Adipocyte (in vitro differentiated cells): ENCODE measurements at regions not wholly inside any gene's neighbourhood (a gene's known extent, or its start where the extent isn't known, plus 50 kb on each side); places are given as distances from the start of the nearest gene placed in this dataset.
"Not testable (repeated sequence)": the region's sequence is repeated elsewhere in the genome, so short reads cannot be mapped to it uniquely, and the experiment has no call there.

Experiments used
- DNase-seq: peaks from one replicate; pipeline ENCODE4 v3.0.0-alpha.2; 2015; ENCODE audit warnings: low read depth
- H3K27me3 ChIP-seq: replicated peaks from 2 replicates; pipeline ENCODE4 v1.7.0; 2013; ENCODE audit warnings: mild to moderate bottlenecking, low read length, moderate library complexity; ENCODE audit not compliant: control insufficient read depth, insufficient read depth
- H3K36me3 ChIP-seq: 2 replicates; pipeline ENCODE4 v1.7.0; 2013; ENCODE audit warnings: low read length, mild to moderate bottlenecking, moderate library complexity; ENCODE audit not compliant: control insufficient read depth, insufficient read depth, severe bottlenecking
- H3K4me1 ChIP-seq: 2 replicates; pipeline ENCODE4 v1.7.0; 2013; ENCODE audit warnings: mild to moderate bottlenecking, low read length, moderate library complexity; ENCODE audit not compliant: control insufficient read depth, insufficient read depth
- H3K4me3 ChIP-seq: 2 replicates; pipeline ENCODE4 v1.7.0; 2013; ENCODE audit warnings: mild to moderate bottlenecking, low read length, moderate library complexity
- H3K9ac ChIP-seq: 2 replicates; pipeline ENCODE4 v1.7.0; 2013; ENCODE audit warnings: mild to moderate bottlenecking, low read length, moderate library complexity
- H3K9me3 ChIP-seq: 2 replicates; pipeline ENCODE4 v1.7.0; 2013; ENCODE audit warnings: mild to moderate bottlenecking, low read length, moderate library complexity; ENCODE audit not compliant: control insufficient read depth

DNA sequence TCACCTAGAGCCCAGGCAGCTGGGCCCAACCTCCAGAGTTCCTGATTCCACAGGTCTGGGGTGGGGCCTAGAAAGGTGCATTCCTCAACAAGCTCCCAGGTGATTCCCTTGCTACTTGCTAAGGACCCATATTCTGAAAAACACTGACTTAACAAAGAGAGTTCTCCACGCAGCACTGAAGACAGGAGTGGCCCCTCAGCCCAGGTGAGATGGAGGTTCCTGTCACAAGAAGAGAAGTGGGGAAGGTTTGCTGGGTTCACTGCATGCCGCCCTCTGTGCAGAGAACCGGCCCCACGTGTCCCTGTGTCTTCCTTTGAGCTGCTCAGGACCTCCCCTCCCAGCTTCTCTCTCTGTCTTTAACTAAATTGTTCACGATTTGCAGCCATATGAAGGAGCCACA lies 201.4 kb upstream of the DDX18 start:
- no peaks in the 10 kb centered on the region for H3K9me3 ChIP-seq
- no peak for DNase-seq
- H3K9ac ChIP-seq: no peak overlapping the region
- H3K4me3 ChIP-seq: no peak overlapping the region
- H3K27me3 ChIP-seq: no peaks in the 10 kb centered on the region
- H3K4me1 ChIP-seq: no peaks in the 10 kb centered on the region
- no peaks in the 10 kb centered on the region for H3K36me3 ChIP-seq

DNA sequence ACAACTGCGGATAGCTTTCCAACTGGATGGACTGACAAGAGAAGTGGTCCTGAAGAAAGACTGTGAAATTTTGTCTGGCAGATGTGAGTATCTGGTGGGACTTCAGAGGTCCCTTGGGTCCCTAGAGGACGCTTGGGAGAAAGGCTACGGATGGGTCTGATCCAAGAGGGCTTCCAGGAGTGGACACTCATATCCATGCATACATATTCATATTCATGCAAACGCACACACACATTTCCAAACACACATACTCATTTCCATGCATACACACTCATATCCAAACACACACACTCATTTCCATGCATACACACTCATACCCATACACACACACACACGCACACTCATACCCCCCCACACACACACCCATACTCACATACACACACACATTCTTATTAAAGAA lies 200.2 kb upstream of the DDX18 start:
- no peaks in the 10 kb centered on the region for H3K9me3 ChIP-seq
- no peaks in the 10 kb centered on the region for H3K27me3 ChIP-seq

DNA sequence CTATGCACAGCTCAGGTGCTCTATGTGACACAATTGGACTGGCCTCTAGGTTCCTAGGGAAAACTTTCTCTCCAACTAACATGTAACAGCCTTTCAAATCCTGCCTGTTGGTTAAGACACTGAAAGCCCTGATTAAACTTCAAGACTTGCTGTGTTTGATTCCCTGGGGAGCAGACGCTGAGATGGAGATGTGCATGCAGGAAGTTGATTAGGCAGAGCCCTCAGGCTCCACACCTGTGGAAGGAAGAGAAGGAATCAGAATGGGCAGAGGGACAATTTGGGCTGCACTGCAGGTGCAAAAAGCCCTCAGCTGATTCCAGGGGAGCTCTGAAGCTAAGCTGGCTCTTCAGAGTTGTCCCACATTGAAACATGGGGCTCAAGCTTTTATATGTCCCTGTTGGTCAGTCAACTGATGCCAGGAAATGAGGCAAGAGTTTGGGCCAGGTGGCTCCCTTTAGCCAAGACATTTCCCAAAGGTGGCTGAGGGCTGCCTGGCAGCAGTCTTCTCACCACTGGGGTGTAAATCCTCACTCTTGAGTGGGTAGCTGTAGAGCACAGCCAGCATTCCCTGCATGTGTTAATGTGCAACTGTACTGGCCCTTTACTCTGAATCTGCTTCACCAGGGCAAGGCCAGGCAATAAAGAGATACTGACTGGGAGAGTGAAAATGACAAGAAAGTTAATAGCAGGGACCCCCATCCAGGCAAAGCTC lies 199.5 kb upstream of the DDX18 start:
- no peak overlapping the region for H3K4me3 ChIP-seq

More for the DNA sequence above, 200.2 kb upstream of the DDX18 start:
- no peak overlapping the region for H3K4me3 ChIP-seq
- no peak overlapping the region for H3K9ac ChIP-seq
- no peaks in the 10 kb centered on the region for H3K36me3 ChIP-seq
- DNase-seq: no peak
- H3K4me1 ChIP-seq: no peaks in the 10 kb centered on the region

DNA sequence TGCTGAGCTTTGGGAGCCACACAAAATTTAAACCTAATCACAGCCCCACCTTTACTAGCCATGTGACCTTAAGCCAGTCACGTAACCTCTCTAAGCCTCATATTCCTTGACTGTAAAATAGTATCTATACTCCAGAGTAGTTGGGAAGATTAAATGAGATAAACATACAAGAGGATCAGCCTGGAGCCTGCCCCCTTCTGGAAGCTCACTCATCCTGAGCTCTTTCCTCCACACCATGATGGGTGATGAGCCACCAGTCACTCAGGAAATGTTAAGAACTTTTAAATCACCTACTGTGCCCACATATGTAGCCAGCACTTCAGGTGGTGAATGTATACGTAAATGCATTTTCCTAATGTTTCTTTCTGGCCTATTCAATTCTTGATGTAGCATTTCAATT lies 195.9 kb upstream of the DDX18 start:
- no peaks in the 10 kb centered on the region for H3K9me3 ChIP-seq
- H3K27me3 ChIP-seq: no peaks in the 10 kb centered on the region
- H3K9ac ChIP-seq: no peak overlapping the region
- DNase-seq: no peak
- H3K36me3 ChIP-seq: no peaks in the 10 kb centered on the region
- no peaks in the 10 kb centered on the region for H3K4me1 ChIP-seq
- no peak overlapping the region for H3K4me3 ChIP-seq

More for the DNA sequence above, 199.5 kb upstream of the DDX18 start:
- no peaks in the 10 kb centered on the region for H3K27me3 ChIP-seq
- no peaks in the 10 kb centered on the region for H3K9me3 ChIP-seq
- no peak for DNase-seq
- no peaks in the 10 kb centered on the region for H3K4me1 ChIP-seq
- H3K9ac ChIP-seq: no peak overlapping the region
- no peaks in the 10 kb centered on the region for H3K36me3 ChIP-seq

DNA sequence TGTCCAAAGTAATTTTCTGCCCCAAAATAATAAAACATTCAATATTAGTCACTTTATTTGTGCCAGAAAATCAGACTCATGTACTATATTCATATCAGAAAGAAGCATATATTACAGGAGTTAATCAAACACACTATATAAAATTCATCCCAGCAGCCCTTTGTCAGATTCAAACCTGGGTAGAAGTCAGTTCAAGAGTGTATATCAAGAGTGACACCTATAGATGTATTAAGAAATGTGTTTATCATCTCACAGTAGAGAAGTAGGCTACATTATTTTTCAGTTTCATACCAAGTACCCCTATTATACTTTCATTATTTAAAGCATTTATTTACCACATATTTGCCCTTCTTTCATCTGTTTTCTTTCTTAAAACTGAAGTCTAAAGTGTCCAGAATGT lies 193.2 kb upstream of the DDX18 start:
- H3K27me3 ChIP-seq: no peaks in the 10 kb centered on the region
- no peaks in the 10 kb centered on the region for H3K4me1 ChIP-seq
- DNase-seq: no peak
- no peaks in the 10 kb centered on the region for H3K9me3 ChIP-seq
- H3K4me3 ChIP-seq: no peak overlapping the region
- no peak overlapping the region for H3K9ac ChIP-seq
- no peaks in the 10 kb centered on the region for H3K36me3 ChIP-seq

DNA sequence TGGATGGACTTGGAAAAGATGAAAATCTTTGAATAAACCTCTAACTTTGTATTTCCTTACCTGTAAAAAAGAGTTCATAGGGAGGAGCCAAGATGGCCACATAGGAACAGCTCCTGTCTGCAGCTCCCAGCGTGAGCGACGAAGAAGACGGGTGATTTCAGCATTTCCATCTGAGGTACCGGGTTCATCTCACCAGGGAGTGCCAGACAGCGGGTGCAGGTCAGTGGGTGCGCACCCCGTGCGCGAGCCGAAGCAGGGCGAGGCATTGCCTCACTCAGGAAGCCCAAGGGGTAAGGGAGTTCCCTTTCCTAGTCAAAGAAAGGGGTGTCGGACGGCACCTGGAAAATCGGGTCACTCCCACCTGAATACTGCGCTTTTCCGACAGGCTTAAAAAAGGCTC lies 191.3 kb upstream of the DDX18 start:
- not testable (repeated sequence) for H3K27me3 ChIP-seq, H3K9ac ChIP-seq, H3K36me3 ChIP-seq, H3K4me1 ChIP-seq, DNase-seq, H3K4me3 ChIP-seq, H3K9me3 ChIP-seq

DNA sequence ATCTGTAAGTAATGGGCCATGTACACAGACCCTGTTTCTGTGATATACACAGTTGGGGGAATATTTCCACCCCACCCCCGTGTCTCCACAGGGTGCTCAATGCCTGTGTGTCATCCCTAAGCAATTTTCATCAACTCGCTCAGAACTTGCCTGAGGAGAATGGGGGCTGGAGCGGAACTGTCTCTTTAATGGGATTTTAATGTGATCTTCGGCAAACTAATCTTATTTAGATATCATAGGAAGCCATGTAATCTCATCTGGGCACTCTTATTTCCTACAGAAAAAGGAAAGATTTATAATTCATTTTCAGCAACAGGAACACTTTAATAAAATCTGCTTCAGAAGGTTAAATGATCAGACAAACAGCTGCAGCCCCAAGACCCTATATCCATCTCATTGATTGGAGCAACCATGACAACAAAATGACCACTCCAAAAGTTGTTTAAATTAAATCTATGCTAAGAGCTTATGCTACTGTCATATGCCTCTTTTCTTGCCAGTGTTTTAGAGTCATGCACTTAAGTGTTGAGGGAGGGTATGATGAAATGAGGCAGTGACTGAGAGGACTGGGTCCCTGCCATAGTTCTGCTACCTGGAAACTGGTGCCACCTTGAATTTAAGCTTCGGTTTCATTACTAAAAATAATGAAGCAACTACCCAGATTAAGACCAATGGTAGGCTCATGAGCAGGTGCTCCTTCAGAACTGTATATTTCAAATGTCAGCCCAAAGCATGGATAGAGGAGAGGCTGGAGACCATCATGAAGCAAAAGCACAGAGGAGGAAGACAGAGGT lies 183.1 kb upstream of the DDX18 start:
- no peak overlapping the region for H3K9ac ChIP-seq
- no peaks in the 10 kb centered on the region for H3K4me1 ChIP-seq
- H3K4me3 ChIP-seq: no peak overlapping the region
- no peak for DNase-seq
- H3K36me3 ChIP-seq: no peaks in the 10 kb centered on the region
- no peaks in the 10 kb centered on the region for H3K27me3 ChIP-seq
- H3K9me3 ChIP-seq: no peaks in the 10 kb centered on the region

DNA sequence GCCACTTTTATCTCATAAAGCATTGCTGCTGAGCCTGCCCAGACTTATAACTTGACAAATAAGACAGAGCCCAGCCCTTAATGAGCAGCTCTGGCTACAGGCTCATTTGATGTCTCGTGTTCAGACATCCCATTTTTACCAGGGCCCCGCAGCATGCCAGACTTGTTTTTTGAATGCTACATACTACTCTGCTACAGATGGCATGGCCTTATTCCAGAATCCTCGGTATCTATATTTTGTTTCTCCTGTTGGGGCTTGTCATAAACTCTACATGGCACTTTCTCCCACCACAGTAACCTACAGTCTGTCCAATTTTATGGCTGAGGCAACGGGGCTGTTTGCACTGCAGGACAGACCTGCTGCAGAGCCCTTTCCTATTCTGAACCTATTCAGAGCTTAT lies 179.0 kb upstream of the DDX18 start:
- H3K9me3 ChIP-seq: no peaks in the 10 kb centered on the region
- H3K27me3 ChIP-seq: no peaks in the 10 kb centered on the region
- no peak for DNase-seq
- H3K9ac ChIP-seq: no peak overlapping the region
- no peak overlapping the region for H3K4me3 ChIP-seq
- no peaks in the 10 kb centered on the region for H3K4me1 ChIP-seq
- no peaks in the 10 kb centered on the region for H3K36me3 ChIP-seq

DNA sequence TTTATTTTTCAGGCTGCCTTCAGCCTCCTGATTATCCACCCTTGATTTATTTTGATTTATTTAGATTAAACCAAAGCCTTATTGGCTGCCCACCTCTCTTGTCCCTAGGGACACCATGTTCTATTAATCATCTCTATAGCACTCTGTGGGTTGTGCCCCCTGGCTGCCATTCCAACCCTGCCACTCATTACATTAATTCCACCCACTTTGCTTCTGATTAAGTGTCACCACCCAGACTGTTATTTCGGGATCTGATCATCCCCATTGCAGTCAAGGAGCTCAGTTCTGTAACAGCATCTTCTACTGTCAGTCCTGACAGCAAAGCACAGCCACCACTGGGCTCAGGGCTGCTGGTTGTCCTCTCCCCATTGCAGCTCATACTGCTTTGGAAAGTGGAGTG lies 175.1 kb upstream of the DDX18 start:
- Histone ChIP-seq H3K36me3 (no peaks in the 10 kb centered on the region), H3K9ac (no peak overlapping the region), H3K4me1 (no peaks in the 10 kb centered on the region), H3K27me3 (no peaks in the 10 kb centered on the region), H3K9me3 (no peaks in the 10 kb centered on the region), H3K4me3 (no peak overlapping the region)
- no peak for DNase-seq

DNA sequence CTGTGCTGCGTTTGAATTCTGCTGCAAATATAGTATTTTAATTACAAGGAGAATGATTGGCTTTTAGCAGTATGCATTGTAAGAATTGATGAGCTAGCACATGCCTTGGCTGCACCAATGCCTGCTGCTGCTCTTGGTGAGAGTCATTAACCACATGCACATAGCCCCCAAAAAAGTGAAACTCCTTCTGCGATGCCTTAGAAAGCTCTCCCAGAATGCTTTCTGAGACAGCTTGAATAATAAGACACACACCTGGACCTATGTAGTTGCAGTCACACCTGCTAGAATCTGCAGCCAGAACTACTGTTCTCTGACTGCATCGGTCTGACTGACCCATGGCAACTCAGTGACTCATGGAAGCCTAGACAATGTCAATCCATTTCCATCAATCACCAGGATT lies 170.1 kb upstream of the DDX18 start:
- DNase-seq: no peak
- no peak overlapping the region for H3K9ac ChIP-seq
- H3K4me1 ChIP-seq: no peaks in the 10 kb centered on the region
- no peaks in the 10 kb centered on the region for H3K27me3 ChIP-seq
- H3K4me3 ChIP-seq: no peak overlapping the region
- no peaks in the 10 kb centered on the region for H3K36me3 ChIP-seq
- no peaks in the 10 kb centered on the region for H3K9me3 ChIP-seq

DNA sequence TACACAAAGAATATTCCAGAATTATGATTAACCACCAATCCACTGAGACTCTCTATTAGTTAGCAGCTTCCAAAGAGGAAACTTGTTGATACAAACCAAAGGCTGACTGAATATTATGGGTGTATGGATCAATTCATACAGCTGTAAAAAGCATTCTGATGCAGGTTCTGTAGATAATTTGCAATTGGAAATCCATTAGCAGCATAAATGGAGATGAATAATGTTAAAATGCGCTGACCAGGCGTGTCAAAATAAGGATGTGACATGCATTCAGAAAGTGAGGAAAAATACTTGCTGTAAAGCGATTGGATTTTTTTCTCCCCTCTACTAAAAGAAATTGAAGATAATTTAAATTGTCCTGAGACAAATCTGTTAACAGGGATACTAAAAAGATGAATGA lies 169.0 kb upstream of the DDX18 start:
- Histone ChIP-seq H3K9me3 (no peaks in the 10 kb centered on the region), H3K9ac (no peak overlapping the region), H3K4me1 (no peaks in the 10 kb centered on the region), H3K4me3 (no peak overlapping the region), H3K36me3 (no peaks in the 10 kb centered on the region), H3K27me3 (no peaks in the 10 kb centered on the region)
- DNase-seq: no peak
